22Rv1 (cell line): ENCODE measurements at regions not wholly inside any gene's neighbourhood (a gene's known extent, or its start where the extent isn't known, plus 50 kb on each side); places are given as distances from the start of the nearest gene placed in this dataset.

ENCODE experiments used
- ZFX ChIP-seq: fragments of 450-650 bp; IDR thresholded peaks from 2 replicates; pipeline ENCODE4 v1.6.1; 2017; ENCODE audit warnings: antibody characterized with exemption, borderline replicate concordance
- TF ChIP-seq, protein P1 (sequence below): fragments of 450-650 bp; IDR thresholded peaks from 2 replicates; pipeline ENCODE4 v1.5.1; 2017; ENCODE audit warnings: mild to moderate bottlenecking

DNA sequence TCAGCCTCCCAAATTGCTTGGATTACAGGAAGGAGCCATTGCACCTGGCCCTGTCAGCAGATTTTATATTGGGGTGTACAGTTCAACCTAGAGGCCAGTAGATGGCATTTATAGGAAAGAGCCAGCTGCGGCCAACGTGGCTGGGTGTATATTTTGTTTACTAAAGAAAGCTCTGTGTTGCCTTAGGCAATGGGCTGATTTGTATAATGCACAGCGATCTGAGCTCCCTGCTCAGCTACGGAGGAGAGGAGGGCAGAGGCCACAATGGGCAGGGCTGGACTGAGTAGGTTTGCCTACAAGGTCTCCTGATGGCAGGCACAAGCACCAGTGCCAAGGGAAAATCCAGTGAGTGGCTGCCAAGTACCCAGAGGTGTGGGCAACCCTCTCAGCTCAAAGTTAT lies 282.4 kb downstream of the ARPP21 start:
- TF ChIP-seq, protein P1, sequence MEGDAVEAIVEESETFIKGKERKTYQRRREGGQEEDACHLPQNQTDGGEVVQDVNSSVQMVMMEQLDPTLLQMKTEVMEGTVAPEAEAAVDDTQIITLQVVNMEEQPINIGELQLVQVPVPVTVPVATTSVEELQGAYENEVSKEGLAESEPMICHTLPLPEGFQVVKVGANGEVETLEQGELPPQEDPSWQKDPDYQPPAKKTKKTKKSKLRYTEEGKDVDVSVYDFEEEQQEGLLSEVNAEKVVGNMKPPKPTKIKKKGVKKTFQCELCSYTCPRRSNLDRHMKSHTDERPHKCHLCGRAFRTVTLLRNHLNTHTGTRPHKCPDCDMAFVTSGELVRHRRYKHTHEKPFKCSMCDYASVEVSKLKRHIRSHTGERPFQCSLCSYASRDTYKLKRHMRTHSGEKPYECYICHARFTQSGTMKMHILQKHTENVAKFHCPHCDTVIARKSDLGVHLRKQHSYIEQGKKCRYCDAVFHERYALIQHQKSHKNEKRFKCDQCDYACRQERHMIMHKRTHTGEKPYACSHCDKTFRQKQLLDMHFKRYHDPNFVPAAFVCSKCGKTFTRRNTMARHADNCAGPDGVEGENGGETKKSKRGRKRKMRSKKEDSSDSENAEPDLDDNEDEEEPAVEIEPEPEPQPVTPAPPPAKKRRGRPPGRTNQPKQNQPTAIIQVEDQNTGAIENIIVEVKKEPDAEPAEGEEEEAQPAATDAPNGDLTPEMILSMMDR, result no peak
- no peak for TF ChIP-seq ZFX
